GM10266 (cell line): ENCODE measurements at regions not wholly inside any gene's neighbourhood (a gene's known extent, or its start where the extent isn't known, plus 50 kb on each side); places are given as distances from the start of the nearest gene placed in this dataset.
"Not testable (repeated sequence)": the region's sequence is repeated elsewhere in the genome, so short reads cannot be mapped to it uniquely, and the experiment has no call there.

Experiments
- DNase-seq: peaks from one replicate; pipeline ENCODE4 v3.0.0; 2012; ENCODE audit errors: extremely low spot score
- TF ChIP-seq, protein P1 (sequence below): IDR thresholded peaks from 2 replicates; pipeline ENCODE4 v1.5.1; 2012; ENCODE audit warnings: mild to moderate bottlenecking, low read depth; ENCODE audit not compliant: control insufficient read depth, insufficient read depth; ENCODE audit errors: missing control alignments

- TF ChIP-seq, protein P1, sequence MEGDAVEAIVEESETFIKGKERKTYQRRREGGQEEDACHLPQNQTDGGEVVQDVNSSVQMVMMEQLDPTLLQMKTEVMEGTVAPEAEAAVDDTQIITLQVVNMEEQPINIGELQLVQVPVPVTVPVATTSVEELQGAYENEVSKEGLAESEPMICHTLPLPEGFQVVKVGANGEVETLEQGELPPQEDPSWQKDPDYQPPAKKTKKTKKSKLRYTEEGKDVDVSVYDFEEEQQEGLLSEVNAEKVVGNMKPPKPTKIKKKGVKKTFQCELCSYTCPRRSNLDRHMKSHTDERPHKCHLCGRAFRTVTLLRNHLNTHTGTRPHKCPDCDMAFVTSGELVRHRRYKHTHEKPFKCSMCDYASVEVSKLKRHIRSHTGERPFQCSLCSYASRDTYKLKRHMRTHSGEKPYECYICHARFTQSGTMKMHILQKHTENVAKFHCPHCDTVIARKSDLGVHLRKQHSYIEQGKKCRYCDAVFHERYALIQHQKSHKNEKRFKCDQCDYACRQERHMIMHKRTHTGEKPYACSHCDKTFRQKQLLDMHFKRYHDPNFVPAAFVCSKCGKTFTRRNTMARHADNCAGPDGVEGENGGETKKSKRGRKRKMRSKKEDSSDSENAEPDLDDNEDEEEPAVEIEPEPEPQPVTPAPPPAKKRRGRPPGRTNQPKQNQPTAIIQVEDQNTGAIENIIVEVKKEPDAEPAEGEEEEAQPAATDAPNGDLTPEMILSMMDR = no peak
- DNase-seq = no peak
These were observed 69.7 kb upstream of the H2AZ1 start for GRCh38 chr4:100019821-100020220.

- TF ChIP-seq, protein P1 = no peak
- no peak for DNase-seq
These were observed 67.7 kb upstream of the H2AZ1 start for GRCh38 chr4:100017637-100018310.

DNA sequence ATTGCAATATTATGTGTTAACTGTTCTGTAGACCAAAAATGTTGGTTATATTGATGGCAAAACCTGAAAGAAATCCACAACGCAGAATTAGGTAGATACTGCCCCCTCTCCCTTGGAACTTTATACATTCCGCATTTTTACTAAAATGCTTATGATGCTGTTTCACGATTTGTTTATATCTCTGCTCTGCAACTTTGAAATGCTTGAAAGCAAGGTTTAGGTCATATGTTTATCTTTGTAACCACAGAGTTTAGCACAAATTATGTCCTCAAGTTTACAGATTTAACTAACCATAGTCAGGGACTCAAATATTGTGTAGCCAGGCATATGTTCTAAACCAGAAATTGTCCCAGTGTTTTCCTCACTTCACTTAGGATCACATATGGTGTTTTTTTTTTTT is 66.1 kb upstream of the H2AZ1 start:
- no peak for DNase-seq
- TF ChIP-seq, protein P1 = no peak

- TF ChIP-seq, protein P1 = no peak
These were observed 64.5 kb upstream of the H2AZ1 start for GRCh38 chr4:100014616-100015015.

DNA sequence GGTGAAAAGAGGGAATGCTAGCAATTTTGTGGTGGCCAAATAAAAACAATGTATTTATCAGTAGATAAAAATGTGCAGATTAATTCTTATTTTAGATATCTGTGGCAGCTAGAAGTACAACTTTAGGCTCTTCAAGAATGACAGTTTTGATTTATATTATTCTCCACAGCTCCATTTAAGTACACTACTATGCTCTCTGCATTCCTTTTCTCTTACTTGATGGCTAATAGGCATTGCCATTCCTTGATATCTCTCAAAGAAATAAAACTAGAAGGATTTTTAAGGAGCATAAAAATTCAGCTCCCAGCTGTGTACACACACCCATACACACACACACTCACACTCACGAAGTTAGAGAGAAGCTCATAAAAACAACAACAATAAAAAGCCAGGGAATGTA is 59.4 kb upstream of the H2AZ1 start:
- TF ChIP-seq, protein P1 = no peak
- no peak for DNase-seq

More at GRCh38 chr4:100014616-100015015, 64.5 kb upstream of the H2AZ1 start:
- DNase-seq = no peak

DNA sequence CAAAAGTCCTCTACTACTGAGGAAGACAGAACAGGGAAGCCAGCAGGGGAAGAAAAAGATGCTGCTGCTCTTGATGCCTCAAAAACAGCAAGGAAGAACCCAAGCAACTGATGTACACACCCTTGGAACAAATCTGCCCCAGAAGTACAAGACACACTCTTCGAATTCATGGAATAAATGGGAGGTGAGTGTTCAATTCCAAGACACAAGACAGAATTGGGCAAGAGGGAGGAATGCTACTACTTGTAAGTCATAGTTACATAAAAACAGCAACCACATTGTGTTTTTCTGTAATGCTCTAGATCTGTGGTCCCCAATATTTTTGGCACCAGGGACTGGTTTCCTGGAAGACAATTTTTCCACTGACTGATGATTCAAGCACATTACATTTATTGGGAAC is 58.0 kb upstream of the H2AZ1 start:
- TF ChIP-seq, protein P1 = no peak
- DNase-seq = no peak

GRCh38 chr4:100006161-100006560 is 56.1 kb upstream of the H2AZ1 start:
- not testable (repeated sequence) for DNase-seq
